KMS-11 (cell line): ENCODE measurements at regions not wholly inside any gene's neighbourhood (a gene's known extent, or its start where the extent isn't known, plus 50 kb on each side); places are given as distances from the start of the nearest gene placed in this dataset.

Experiments
- H2AFZ ChIP-seq: fragments of 200-600 bp; sonication (generic); 2 replicates; pipeline ENCODE4 v1.6.1; 2016; ENCODE audit warnings: antibody characterized with exemption, mixed run types, low read depth
- H3K27ac ChIP-seq: fragments of 200-600 bp; sonication (generic); 2 replicates; pipeline ENCODE4 v1.6.1; 2016; ENCODE audit warnings: mild to moderate bottlenecking, mixed run types
- H3K27me3 ChIP-seq: fragments of 200-600 bp; sonication (generic); 2 replicates; pipeline ENCODE4 v1.6.1; 2017; ENCODE audit warnings: mild to moderate bottlenecking, low read depth, mixed run types, moderate library complexity; ENCODE audit not compliant: insufficient read depth
- H3K36me3 ChIP-seq: fragments of 200-600 bp; sonication (generic); 2 replicates; pipeline ENCODE4 v1.6.1; 2017; ENCODE audit warnings: mild to moderate bottlenecking, mixed run types; ENCODE audit not compliant: insufficient read depth
- H3K4me1 ChIP-seq: fragments of 200-600 bp; sonication (generic); 2 replicates; pipeline ENCODE4 v1.6.1; 2016; ENCODE audit warnings: mild to moderate bottlenecking, low read depth, mixed run types; ENCODE audit not compliant: poor library complexity, severe bottlenecking
- H3K4me2 ChIP-seq: fragments of 200-600 bp; sonication (generic); 2 replicates; pipeline ENCODE4 v1.7.0; 2016; ENCODE audit warnings: mild to moderate bottlenecking, mixed run types
- H3K4me3 ChIP-seq: fragments of 200-600 bp; sonication (generic); IDR thresholded peaks from 2 replicates; pipeline ENCODE4 v1.6.1; 2017; ENCODE audit warnings: low read depth, low read length, mixed read lengths; ENCODE audit not compliant: insufficient read depth
- H3K79me2 ChIP-seq: fragments of 200-600 bp; sonication (generic); 2 replicates; pipeline ENCODE4 v1.6.1; 2016; ENCODE audit warnings: low read depth, mixed run types; ENCODE audit not compliant: insufficient read depth
- H3K9ac ChIP-seq: fragments of 200-600 bp; sonication (generic); 2 replicates; pipeline ENCODE4 v1.6.1; 2016; ENCODE audit warnings: mild to moderate bottlenecking, mixed run types
- H4K20me1 ChIP-seq: fragments of 200-600 bp; sonication (generic); 2 replicates; pipeline ENCODE4 v1.6.1; 2016; ENCODE audit warnings: mild to moderate bottlenecking, mixed run types; ENCODE audit not compliant: insufficient read depth
- CTCF ChIP-seq: fragments of 200-600 bp; sonication (generic); conservative IDR thresholded peaks from 2 replicates; pipeline ENCODE4 v1.6.1; 2017; ENCODE audit warnings: low read depth, mild to moderate bottlenecking, antibody characterized with exemption, low read length, moderate library complexity, mixed read lengths

GRCh38 chr11:70493089-70493474 lies 94.8 kb downstream of the CTTN start:
- Histone ChIP-seq H2AFZ (no peak overlapping the region), H3K4me3 (no peak overlapping the region), H3K27me3 (no peaks in the 10 kb centered on the region), H3K36me3 (no peaks in the 10 kb centered on the region), H3K27ac (no peak overlapping the region), H3K9ac (no peak overlapping the region), H3K4me2 (no peak overlapping the region), H4K20me1 (no peaks in the 10 kb centered on the region), H3K4me1 (no peaks in the 10 kb centered on the region), H3K79me2 (no peaks in the 10 kb centered on the region)
- TF ChIP-seq CTCF: no peak

GRCh38 chr11:70493891-70494290 lies 95.6 kb downstream of the CTTN start:
- Histone ChIP-seq H3K79me2 (no peaks in the 10 kb centered on the region), H3K9ac (no peak overlapping the region), H3K4me1 (no peaks in the 10 kb centered on the region), H3K27me3 (no peaks in the 10 kb centered on the region), H3K4me2 (no peak overlapping the region), H3K4me3 (no peak overlapping the region), H4K20me1 (no peaks in the 10 kb centered on the region), H3K27ac (no peak overlapping the region), H2AFZ (no peak overlapping the region), H3K36me3 (no peaks in the 10 kb centered on the region)
- no peak for TF ChIP-seq CTCF

GRCh38 chr11:70494559-70495350 lies 96.4 kb downstream of the CTTN start:
- no peak for TF ChIP-seq CTCF
- H4K20me1 ChIP-seq: no peaks in the 10 kb centered on the region
- H3K79me2 ChIP-seq: no peaks in the 10 kb centered on the region
- H3K27me3 ChIP-seq: no peaks in the 10 kb centered on the region
- no peaks in the 10 kb centered on the region for H3K4me1 ChIP-seq
- H3K36me3 ChIP-seq: no peaks in the 10 kb centered on the region
- H2AFZ ChIP-seq: no peak overlapping the region
- H3K27ac ChIP-seq: no peak overlapping the region
- H3K4me2 ChIP-seq: no peak overlapping the region
- H3K9ac ChIP-seq: no peak overlapping the region
- H3K4me3 ChIP-seq: no peak overlapping the region

- H3K36me3 ChIP-seq: no peaks in the 10 kb centered on the region
- H3K27me3 ChIP-seq: no peaks in the 10 kb centered on the region
- H3K27ac ChIP-seq: no peak overlapping the region
- H3K79me2 ChIP-seq: no peaks in the 10 kb centered on the region
- no peak overlapping the region for H3K4me2 ChIP-seq
- no peaks in the 10 kb centered on the region for H3K4me1 ChIP-seq
- no peak overlapping the region for H3K4me3 ChIP-seq
- no peak for TF ChIP-seq CTCF
- H2AFZ ChIP-seq: no peak overlapping the region
- H4K20me1 ChIP-seq: no peaks in the 10 kb centered on the region
- no peak overlapping the region for H3K9ac ChIP-seq
These were observed 97.3 kb downstream of the CTTN start for GRCh38 chr11:70495351-70496310.
